ENCODE measurements at regions not wholly inside any gene's neighbourhood (a gene's known extent, or its start where the extent isn't known, plus 50 kb on each side); places are given as distances from the start of the nearest gene placed in this dataset.

DNA sequence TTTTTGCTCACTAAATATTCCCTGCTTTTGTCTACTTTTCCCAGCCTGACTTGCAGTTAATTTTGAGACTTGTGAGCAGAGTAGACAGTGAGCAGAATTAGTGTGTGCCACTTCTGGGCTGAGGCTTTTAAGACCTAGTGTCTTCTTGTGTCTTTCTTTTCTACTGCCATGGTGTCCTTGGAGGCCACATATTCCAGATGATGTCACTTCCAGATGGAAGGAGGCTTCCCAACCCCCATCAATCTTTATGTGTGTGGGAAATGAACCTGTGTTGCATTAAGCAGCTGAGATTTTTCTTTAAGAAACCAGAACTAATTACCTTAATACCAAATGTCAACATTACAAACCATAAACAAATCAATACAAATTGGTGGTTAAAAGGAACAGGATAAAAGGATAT is 774.7 kb upstream of the ROBO1 start:
- H3K36me3 Mint-ChIP-seq (ENCODE audit: low read depth): no peaks in the 10 kb centered on the region
- H3K4me3 Mint-ChIP-seq: no peak overlapping the region
- no peak overlapping the region for H3K27ac Mint-ChIP-seq
- no peaks in the 10 kb centered on the region for H3K9me3 Mint-ChIP-seq
- no peak for TF ChIP-seq CTCF (IDR thresholded peaks at IDR 0.05; ENCODE audit: unreplicated experiment in 3 of 3)
- H3K4me1 Mint-ChIP-seq: no peaks in the 10 kb centered on the region
- no peaks in the 10 kb centered on the region for H3K27me3 Mint-ChIP-seq (ENCODE audit: low read depth)

DNA sequence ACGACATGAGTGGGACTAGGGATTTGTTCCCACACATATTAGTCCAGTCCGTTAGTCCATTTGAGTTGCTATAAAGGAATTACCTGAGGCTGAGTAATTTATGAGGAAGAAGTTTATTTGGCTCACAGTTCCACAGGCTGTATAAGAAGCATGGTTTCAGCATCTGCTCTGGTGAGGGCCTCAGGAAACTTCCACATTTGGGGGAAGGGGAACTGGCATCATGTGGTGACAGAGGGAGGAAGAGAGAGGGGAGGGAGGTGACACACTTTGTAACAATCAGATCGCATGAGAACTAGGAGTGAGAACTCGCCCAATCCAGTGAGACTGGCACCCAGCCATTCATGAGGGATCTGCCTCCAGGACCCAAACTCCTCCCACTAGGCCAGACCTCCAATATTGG is 769.9 kb upstream of the ROBO1 start:
- no peak overlapping the region for H3K27ac Mint-ChIP-seq
- no peaks in the 10 kb centered on the region for H3K4me1 Mint-ChIP-seq
- no peaks in the 10 kb centered on the region for H3K27me3 Mint-ChIP-seq (ENCODE audit: low read depth)
- H3K36me3 Mint-ChIP-seq (ENCODE audit: low read depth): no peaks in the 10 kb centered on the region
- H3K9me3 Mint-ChIP-seq: no peaks in the 10 kb centered on the region
- H3K4me3 Mint-ChIP-seq: no peak overlapping the region
- TF ChIP-seq CTCF (IDR thresholded peaks at IDR 0.05; ENCODE audit: unreplicated experiment in 3 of 3): no peak

GRCh38 chr3:80535286-80535685 is 767.5 kb upstream of the ROBO1 start:
- no peaks in the 10 kb centered on the region for H3K4me1 Mint-ChIP-seq
- no peaks in the 10 kb centered on the region for H3K27me3 Mint-ChIP-seq (ENCODE audit: low read depth)
- H3K4me3 Mint-ChIP-seq: no peak overlapping the region
- H3K9me3 Mint-ChIP-seq: no peaks in the 10 kb centered on the region
- H3K27ac Mint-ChIP-seq: no peak overlapping the region
- no peak for TF ChIP-seq CTCF (IDR thresholded peaks at IDR 0.05; ENCODE audit: unreplicated experiment in 3 of 3)
- no peaks in the 10 kb centered on the region for H3K36me3 Mint-ChIP-seq (ENCODE audit: low read depth)

DNA sequence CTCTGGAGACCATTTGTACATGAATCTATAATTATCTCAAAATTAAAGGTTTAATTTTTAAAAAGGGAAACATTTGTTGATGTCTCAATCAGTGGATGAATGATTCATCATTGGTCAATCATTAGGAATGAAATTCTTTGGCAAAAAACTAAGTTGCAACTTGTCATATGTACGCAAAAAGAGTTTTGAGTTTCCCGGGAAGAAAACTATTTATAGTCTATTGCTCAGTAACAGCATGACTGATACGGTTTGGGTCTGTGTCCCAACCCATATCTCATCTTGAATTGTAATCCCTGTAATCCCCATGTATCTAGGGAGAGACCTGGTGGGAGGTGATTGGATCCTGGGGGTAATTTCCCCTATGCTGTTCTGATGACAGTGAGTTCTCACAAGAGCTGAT is 765.8 kb upstream of the ROBO1 start:
- Mint-ChIP-seq H3K27me3 (ENCODE audit: low read depth) (no peaks in the 10 kb centered on the region), H3K27ac (no peak overlapping the region), H3K4me1 (no peaks in the 10 kb centered on the region), H3K4me3 (no peak overlapping the region), H3K36me3 (ENCODE audit: low read depth) (no peaks in the 10 kb centered on the region), H3K9me3 (peaks cover under 1% of the 10 kb centered on the region)
- no peak for TF ChIP-seq CTCF (IDR thresholded peaks at IDR 0.05; ENCODE audit: unreplicated experiment in 3 of 3)

DNA sequence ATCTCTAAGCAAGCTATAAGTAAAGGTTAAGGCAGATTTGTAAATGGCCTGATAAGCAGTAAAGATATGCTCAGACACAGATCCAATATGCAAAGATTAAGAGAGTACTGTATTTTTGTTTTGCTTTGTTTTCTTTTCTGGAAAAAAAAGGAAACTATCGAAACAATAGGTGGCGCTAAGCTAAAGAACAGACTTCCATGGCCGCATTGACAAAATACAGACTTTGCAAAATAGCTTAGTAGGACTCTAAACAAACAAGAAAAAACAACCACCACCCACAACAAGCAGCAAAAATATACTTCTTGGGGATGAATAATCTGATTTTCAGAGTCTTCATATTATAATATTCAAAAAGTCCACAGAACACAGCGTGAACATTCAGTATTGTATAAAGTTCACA is 758.4 kb upstream of the ROBO1 start:
- Mint-ChIP-seq H3K4me1 (no peaks in the 10 kb centered on the region), H3K27ac (no peak overlapping the region), H3K4me3 (no peak overlapping the region)

More for the DNA sequence above, 758.4 kb upstream of the ROBO1 start:
- H3K9me3 Mint-ChIP-seq: peaks cover 11% of the 10 kb centered on the region
- H3K27me3 Mint-ChIP-seq (ENCODE audit: low read depth): no peaks in the 10 kb centered on the region
- no peak for TF ChIP-seq CTCF (IDR thresholded peaks at IDR 0.05; ENCODE audit: unreplicated experiment in 3 of 3)
- no peaks in the 10 kb centered on the region for H3K36me3 Mint-ChIP-seq (ENCODE audit: low read depth)

All from nephron (organoid).